ENCODE measurements at regions not wholly inside any gene's neighbourhood (a gene's known extent, or its start where the extent isn't known, plus 50 kb on each side); places are given as distances from the start of the nearest gene placed in this dataset.
A peak's percentile ranks its signal among the peaks of the same experiment; 100 is the strongest.

DNA sequence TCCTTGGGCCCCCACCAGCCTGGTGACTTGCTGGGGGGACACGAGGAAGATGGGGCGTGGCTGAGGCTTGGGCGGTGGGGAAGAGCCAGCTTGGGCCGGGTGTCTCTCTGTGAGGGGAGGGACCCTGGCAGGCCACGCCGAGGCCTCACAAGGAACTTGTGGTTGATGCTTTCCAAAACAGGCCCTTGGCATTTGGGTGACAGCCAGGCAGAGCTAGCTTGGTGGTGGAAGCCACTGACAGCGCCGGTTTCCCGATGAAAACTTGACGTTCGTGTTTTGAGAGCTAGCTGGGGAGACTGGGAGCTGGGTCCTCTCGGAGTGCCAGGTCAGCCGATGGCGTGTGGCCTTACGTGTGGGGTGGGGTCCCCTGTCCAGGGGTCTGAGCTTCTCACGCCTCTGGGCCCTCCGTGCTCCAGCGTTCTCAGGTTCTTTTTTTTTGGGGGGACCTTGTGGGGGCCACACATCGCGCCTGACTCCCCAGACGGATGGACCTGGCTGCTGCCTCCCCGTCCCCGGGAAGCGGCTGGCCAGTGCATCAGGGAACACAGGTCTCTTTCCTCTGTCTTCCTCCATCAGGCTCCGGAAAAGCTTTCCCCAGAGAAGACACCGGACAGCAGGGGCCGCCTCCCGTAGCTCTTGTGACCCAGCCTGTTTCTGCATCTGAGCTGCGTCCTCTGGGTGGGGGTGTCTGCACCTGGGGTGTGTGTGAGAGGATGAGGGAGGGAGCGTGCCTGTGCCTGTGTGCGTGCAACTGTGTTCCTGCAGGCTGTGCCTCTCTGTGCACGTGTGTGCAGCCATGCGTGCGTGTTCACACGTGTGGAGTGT, 129.3 kb upstream of the LPCAT1 start:
- H3K4me2 ChIP-seq (replicated peaks; ENCODE audit: extremely low read depth, low read length, poor library complexity, severe bottlenecking), result no peak overlapping the region
- Mint-ChIP-seq H3K27ac (no peak overlapping the region), H3K36me3 (no peaks in the 10 kb centered on the region), H3K27me3 (ENCODE audit: low read depth in 3 of 3) (peaks cover 26 to 64% (median 42%) of the 10 kb centered on the region in 3 donors), H3K4me1 (peaks cover 9% of the 10 kb centered on the region), H3K4me3 (peak overlapping the region in 1 of 2 donors; percentile 69), H3K9me3 (peaks cover 0 to 6% (median 2%) of the 10 kb centered on the region in 7 donors)
- H4K20me1 ChIP-seq (ENCODE audit: insufficient read depth, low read length), result no peaks in the 10 kb centered on the region
- H3K79me2 ChIP-seq (ENCODE audit: insufficient read depth, low read length), result no peaks in the 10 kb centered on the region
- H2AFZ ChIP-seq (ENCODE audit: insufficient read depth, low read depth, low read length, poor library complexity, severe bottlenecking), result no peak overlapping the region
- no peak overlapping the region for H3K27ac ChIP-seq (ENCODE audit: low read depth in 1 of 2, low read length in 2 of 2)
- intact Hi-C loops (cut with micrococcal nuclease), result loop anchor here in 1 of 2 donors (10.0 kb wide), 1 partner anchor 728 kb away; no protein-coding TSS in a partner anchor
- no peak for DNase-seq
- H3K9me3 ChIP-seq (replicated peaks in 1 of 2; ENCODE audit: control insufficient read depth in 1 of 2, insufficient read depth in 1 of 2, low read length in 2 of 2), result no peaks in the 10 kb centered on the region
- no peaks in the 10 kb centered on the region for H3K36me3 ChIP-seq (replicated peaks in 1 of 2; ENCODE audit: control insufficient read depth in 1 of 2, insufficient read depth in 2 of 2, low read length in 2 of 2)
- H3K9ac ChIP-seq (ENCODE audit: insufficient read depth, low read length, poor library complexity, severe bottlenecking), result no peak overlapping the region
- H3K4me1 ChIP-seq (ENCODE audit: control insufficient read depth in 1 of 2, insufficient read depth in 2 of 2, low read length in 2 of 2), result no peaks in the 10 kb centered on the region
- TF ChIP-seq, protein P1, sequence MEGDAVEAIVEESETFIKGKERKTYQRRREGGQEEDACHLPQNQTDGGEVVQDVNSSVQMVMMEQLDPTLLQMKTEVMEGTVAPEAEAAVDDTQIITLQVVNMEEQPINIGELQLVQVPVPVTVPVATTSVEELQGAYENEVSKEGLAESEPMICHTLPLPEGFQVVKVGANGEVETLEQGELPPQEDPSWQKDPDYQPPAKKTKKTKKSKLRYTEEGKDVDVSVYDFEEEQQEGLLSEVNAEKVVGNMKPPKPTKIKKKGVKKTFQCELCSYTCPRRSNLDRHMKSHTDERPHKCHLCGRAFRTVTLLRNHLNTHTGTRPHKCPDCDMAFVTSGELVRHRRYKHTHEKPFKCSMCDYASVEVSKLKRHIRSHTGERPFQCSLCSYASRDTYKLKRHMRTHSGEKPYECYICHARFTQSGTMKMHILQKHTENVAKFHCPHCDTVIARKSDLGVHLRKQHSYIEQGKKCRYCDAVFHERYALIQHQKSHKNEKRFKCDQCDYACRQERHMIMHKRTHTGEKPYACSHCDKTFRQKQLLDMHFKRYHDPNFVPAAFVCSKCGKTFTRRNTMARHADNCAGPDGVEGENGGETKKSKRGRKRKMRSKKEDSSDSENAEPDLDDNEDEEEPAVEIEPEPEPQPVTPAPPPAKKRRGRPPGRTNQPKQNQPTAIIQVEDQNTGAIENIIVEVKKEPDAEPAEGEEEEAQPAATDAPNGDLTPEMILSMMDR (IDR thresholded peaks at IDR 0.05), result no peak
- peaks cover 0 to 22% of the 10 kb centered on the region in 2 donors for H3K27me3 ChIP-seq (ENCODE audit: control insufficient read depth in 2 of 2, insufficient read depth in 2 of 2, low read length in 2 of 2)
- H3K4me3 ChIP-seq (replicated peaks in 1 of 3; ENCODE audit: low read depth in 2 of 3, low read length in 3 of 3), result no peak overlapping the region
- WGBS (ENCODE audit: insufficient coverage), result 2% methylated on average over 28 of the region's 35 CpGs

DNA sequence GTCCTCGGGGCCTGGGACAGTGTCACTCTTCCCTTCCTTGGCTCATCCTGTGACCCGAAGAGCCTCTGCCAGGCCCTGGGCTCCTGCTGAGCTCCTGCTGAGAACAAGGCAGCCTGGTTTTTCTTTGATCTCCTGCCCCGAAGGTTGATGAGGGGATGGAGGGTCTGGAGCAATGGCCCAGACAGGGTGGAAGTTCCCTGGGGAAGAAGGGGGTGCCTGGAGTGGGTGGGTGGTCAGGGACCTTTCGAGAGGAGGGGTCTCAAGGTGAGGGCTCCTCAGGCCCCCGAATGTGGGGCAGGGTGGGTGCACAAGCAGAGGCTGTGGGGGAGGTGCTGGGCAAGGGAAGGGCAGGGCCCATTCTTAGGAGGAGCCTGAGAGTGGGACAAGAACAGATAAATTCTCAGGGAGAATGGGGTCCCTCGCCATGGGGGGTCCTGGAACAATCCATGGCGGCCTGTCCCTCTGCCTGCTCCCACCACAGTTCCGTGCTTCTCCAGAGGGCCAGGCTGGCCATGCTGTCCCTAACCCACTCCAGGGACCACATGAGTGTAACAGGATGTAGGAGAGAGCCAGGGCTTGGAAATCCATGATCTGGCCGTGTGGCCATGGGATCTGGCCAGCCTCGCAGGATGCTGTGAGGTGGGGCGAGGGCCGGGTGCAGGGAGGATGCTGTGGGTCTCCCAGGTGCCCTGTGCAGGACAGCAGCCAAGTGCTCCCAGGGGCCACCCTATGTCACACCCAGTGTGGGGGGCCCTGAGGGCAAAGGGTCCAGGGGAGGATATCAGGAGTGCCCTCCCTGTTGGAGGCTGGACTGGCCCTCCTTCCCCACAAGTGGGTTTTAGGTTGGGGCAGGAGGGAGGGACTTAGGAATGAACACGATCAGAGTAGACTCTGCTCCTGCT, 128.5 kb upstream of the LPCAT1 start:
- no peaks in the 10 kb centered on the region for H3K4me1 ChIP-seq (ENCODE audit: control insufficient read depth in 1 of 2, insufficient read depth in 2 of 2, low read length in 2 of 2)
- intact Hi-C loops (cut with micrococcal nuclease), result loop anchor here in 1 of 2 donors (10.0 kb wide), 1 partner anchor 727 kb away; no protein-coding TSS in a partner anchor
- WGBS (ENCODE audit: insufficient coverage), result 65% methylated on average over 8 of the region's 13 CpGs
- H3K4me3 ChIP-seq (replicated peaks in 1 of 3; ENCODE audit: low read depth in 2 of 3, low read length in 3 of 3), result no peak overlapping the region
- no peaks in the 10 kb centered on the region for H3K79me2 ChIP-seq (ENCODE audit: insufficient read depth, low read length)
- H3K9me3 ChIP-seq (replicated peaks in 1 of 2; ENCODE audit: control insufficient read depth in 1 of 2, insufficient read depth in 1 of 2, low read length in 2 of 2), result no peaks in the 10 kb centered on the region
- no peaks in the 10 kb centered on the region for H3K36me3 ChIP-seq (replicated peaks in 1 of 2; ENCODE audit: control insufficient read depth in 1 of 2, insufficient read depth in 2 of 2, low read length in 2 of 2)
- TF ChIP-seq, protein P1 (IDR thresholded peaks at IDR 0.05), result no peak
- Mint-ChIP-seq H3K9me3 (peaks cover 0 to 6% (median 2%) of the 10 kb centered on the region in 7 donors), H3K4me1 (peaks cover 9% of the 10 kb centered on the region), H3K27ac (no peak overlapping the region), H3K36me3 (no peaks in the 10 kb centered on the region), H3K4me3 (no peak overlapping the region), H3K27me3 (ENCODE audit: low read depth in 3 of 3) (peaks cover 27 to 64% (median 44%) of the 10 kb centered on the region in 3 donors)
- no peak overlapping the region for H3K4me2 ChIP-seq (replicated peaks; ENCODE audit: extremely low read depth, low read length, poor library complexity, severe bottlenecking)
- no peak for DNase-seq
- peaks cover 0 to 22% of the 10 kb centered on the region in 2 donors for H3K27me3 ChIP-seq (ENCODE audit: control insufficient read depth in 2 of 2, insufficient read depth in 2 of 2, low read length in 2 of 2)
- no peak overlapping the region for H2AFZ ChIP-seq (ENCODE audit: insufficient read depth, low read depth, low read length, poor library complexity, severe bottlenecking)
- H3K9ac ChIP-seq (ENCODE audit: insufficient read depth, low read length, poor library complexity, severe bottlenecking), result no peak overlapping the region
- H4K20me1 ChIP-seq (ENCODE audit: insufficient read depth, low read length), result no peaks in the 10 kb centered on the region
- H3K27ac ChIP-seq (ENCODE audit: low read depth in 1 of 2, low read length in 2 of 2), result no peak overlapping the region

Measured in CD14-positive monocyte (primary cell).